Stimulated activated CD8-positive, alpha-beta memory T cell treated with anti-CD3 and anti-CD28 coated beads, Interleukin-7, amount 100 ng/mL, for 48 hours (primary cell): ENCODE measurements at regions not wholly inside any gene's neighbourhood (a gene's known extent, or its start where the extent isn't known, plus 50 kb on each side); places are given as distances from the start of the nearest gene placed in this dataset.
"Not testable (repeated sequence)": the region's sequence is repeated elsewhere in the genome, so short reads cannot be mapped to it uniquely, and the experiment has no call there.

ENCODE experiments used
- DNase-seq, 2 donors: peaks; one replicate each; pipeline ENCODE4 v3.0.0-alpha.2; 2020; ENCODE audit warnings: low read depth in 1 of 2; ENCODE audit errors: extremely low read depth in 1 of 2

GRCh38 chr20:51927970-51928369 lies 125.6 kb upstream of the SALL4 start:
- not testable (repeated sequence) for DNase-seq

GRCh38 chr20:51926670-51927305 lies 124.5 kb upstream of the SALL4 start:
- no peak for DNase-seq

GRCh38 chr20:51924509-51924908 lies 122.2 kb upstream of the SALL4 start:
- DNase-seq: no peak

GRCh38 chr20:51923633-51924032 lies 121.3 kb upstream of the SALL4 start:
- no peak for DNase-seq

GRCh38 chr20:51922812-51923211 lies 120.5 kb upstream of the SALL4 start:
- not testable (repeated sequence) for DNase-seq

- DNase-seq: no peak
Measured at GRCh38 chr20:51918561-51918960, 116.2 kb upstream of the SALL4 start.

- no peak for DNase-seq
Measured at GRCh38 chr20:51917886-51918535, 115.7 kb upstream of the SALL4 start.

GRCh38 chr20:51916244-51916643 lies 113.9 kb upstream of the SALL4 start:
- no peak for DNase-seq

GRCh38 chr20:51914758-51915157 lies 112.4 kb upstream of the SALL4 start:
- DNase-seq: no peak

- no peak for DNase-seq
Measured at GRCh38 chr20:51910321-51911050, 108.2 kb upstream of the SALL4 start.

GRCh38 chr20:51906679-51907078 lies 104.4 kb upstream of the SALL4 start:
- no peak for DNase-seq

GRCh38 chr20:51906049-51906448 lies 103.7 kb upstream of the SALL4 start:
- no peak for DNase-seq

- no peak for DNase-seq
Measured at GRCh38 chr20:51902933-51903332, 100.6 kb upstream of the SALL4 start.

GRCh38 chr20:51900443-51900842 lies 98.1 kb upstream of the SALL4 start:
- no peak for DNase-seq

GRCh38 chr20:51899674-51900073 lies 97.4 kb upstream of the SALL4 start:
- no peak for DNase-seq

GRCh38 chr20:51898788-51899187 lies 96.5 kb upstream of the SALL4 start:
- DNase-seq: no peak

GRCh38 chr20:51894619-51895018 lies 92.3 kb upstream of the SALL4 start:
- DNase-seq: no peak

GRCh38 chr20:51894201-51894600 lies 91.9 kb upstream of the SALL4 start:
- no peak for DNase-seq

GRCh38 chr20:51893723-51894122 lies 91.4 kb upstream of the SALL4 start:
- no peak for DNase-seq

- DNase-seq: no peak
Measured at GRCh38 chr20:51890003-51890402, 87.7 kb upstream of the SALL4 start.

GRCh38 chr20:51889466-51889865 lies 87.1 kb upstream of the SALL4 start:
- no peak for DNase-seq

- DNase-seq: no peak
Measured at GRCh38 chr20:51888291-51888690, 86.0 kb upstream of the SALL4 start.
